Mucosa of gallbladder (tissue), 1 donor: ENCODE measurements at regions not wholly inside any gene's neighbourhood (a gene's known extent, or its start where the extent isn't known, plus 50 kb on each side); places are given as distances from the start of the nearest gene placed in this dataset.
"Not testable (repeated sequence)": the region's sequence is repeated elsewhere in the genome, so short reads cannot be mapped to it uniquely, and the experiment has no call there.

Experiments
- DNase-seq: peaks from one replicate; pipeline ENCODE4 v3.0.0-alpha.2; 2020; ENCODE audit warnings: low spot score
- donor health status: DM: no; HTN: no; CAD: no.

- DNase-seq = no peak
Observed at GRCh38 chr1:56120021-56120420, 459.3 kb downstream of the PLPP3 start.

GRCh38 chr1:56118676-56119075, 460.7 kb downstream of the PLPP3 start:
- DNase-seq = not testable (repeated sequence)

- DNase-seq = no peak
Observed at GRCh38 chr1:56115701-56116100, 463.7 kb downstream of the PLPP3 start.

- no peak for DNase-seq
Observed at GRCh38 chr1:56113679-56114078, 465.7 kb downstream of the PLPP3 start.

GRCh38 chr1:56107275-56107638, 472.1 kb downstream of the PLPP3 start:
- no peak for DNase-seq

- no peak for DNase-seq
Observed at GRCh38 chr1:56106531-56107274, 472.7 kb downstream of the PLPP3 start.

GRCh38 chr1:56105397-56105796, 474.0 kb downstream of the PLPP3 start:
- DNase-seq = no peak

- no peak for DNase-seq
Observed at GRCh38 chr1:56099766-56100265, 479.5 kb downstream of the PLPP3 start.

- no peak for DNase-seq
Observed at GRCh38 chr1:56098946-56099345, 480.4 kb downstream of the PLPP3 start.

- no peak for DNase-seq
Observed at GRCh38 chr1:56097713-56098112, 481.6 kb downstream of the PLPP3 start.

GRCh38 chr1:56095696-56096665, 483.4 kb downstream of the PLPP3 start:
- peak; percentile 28 for DNase-seq

GRCh38 chr1:56094168-56094567, 485.2 kb downstream of the PLPP3 start:
- DNase-seq = no peak

GRCh38 chr1:56092684-56093570, 486.4 kb downstream of the PLPP3 start:
- DNase-seq = no peak

GRCh38 chr1:56089826-56090225, 489.5 kb downstream of the PLPP3 start:
- not testable (repeated sequence) for DNase-seq

- DNase-seq = no peak
Observed at GRCh38 chr1:56084246-56084645, 495.1 kb downstream of the PLPP3 start.

- no peak for DNase-seq
Observed at GRCh38 chr1:56081736-56082135, 497.6 kb downstream of the PLPP3 start.

- no peak for DNase-seq
Observed at GRCh38 chr1:56081173-56081572, 498.2 kb downstream of the PLPP3 start.

- no peak for DNase-seq
Observed at GRCh38 chr1:56080123-56080522, 499.2 kb downstream of the PLPP3 start.

- no peak for DNase-seq
Observed at GRCh38 chr1:56079391-56079790, 500.0 kb downstream of the PLPP3 start.

GRCh38 chr1:56077206-56077605, 502.2 kb downstream of the PLPP3 start:
- no peak for DNase-seq

GRCh38 chr1:56074007-56074651, 505.2 kb downstream of the PLPP3 start:
- peak; percentile 81 for DNase-seq
